Activated CD4-positive, alpha-beta T cell treated with anti-CD3 and anti-CD28 coated beads, Interleukin-2, amount 50 U/mL, for 1 hour (primary cell): ENCODE measurements at regions not wholly inside any gene's neighbourhood (a gene's known extent, or its start where the extent isn't known, plus 50 kb on each side); places are given as distances from the start of the nearest gene placed in this dataset.
"Not testable (repeated sequence)": the region's sequence is repeated elsewhere in the genome, so short reads cannot be mapped to it uniquely, and the experiment has no call there.

Experiments
- DNase-seq: peaks from one replicate; pipeline ENCODE4 v3.0.0-alpha.2; 2020

GRCh38 chr1:189275796-189276195 lies 1201.9 kb downstream of the BRINP3 start:
- DNase-seq: no peak

GRCh38 chr1:189289346-189289745 lies 1188.3 kb downstream of the BRINP3 start:
- DNase-seq: no peak

- DNase-seq: no peak
These were observed 1176.4 kb downstream of the BRINP3 start for GRCh38 chr1:189301235-189301634.

- DNase-seq: no peak
These were observed 1172.4 kb downstream of the BRINP3 start for GRCh38 chr1:189305279-189305678.

GRCh38 chr1:189311915-189312314 lies 1165.7 kb downstream of the BRINP3 start:
- DNase-seq: no peak

- DNase-seq: no peak
These were observed 1165.2 kb downstream of the BRINP3 start for GRCh38 chr1:189312499-189312898.

GRCh38 chr1:189313488-189313887 lies 1164.2 kb downstream of the BRINP3 start:
- no peak for DNase-seq

- no peak for DNase-seq
These were observed 1162.4 kb downstream of the BRINP3 start for GRCh38 chr1:189315035-189315901.

GRCh38 chr1:189323091-189323490 lies 1154.6 kb downstream of the BRINP3 start:
- no peak for DNase-seq

GRCh38 chr1:189331071-189331470 lies 1146.6 kb downstream of the BRINP3 start:
- not testable (repeated sequence) for DNase-seq

- DNase-seq: no peak
These were observed 1141.3 kb downstream of the BRINP3 start for GRCh38 chr1:189336115-189337100.

GRCh38 chr1:189349607-189350006 lies 1128.1 kb downstream of the BRINP3 start:
- DNase-seq: no peak

GRCh38 chr1:189350983-189351616 lies 1126.6 kb downstream of the BRINP3 start:
- DNase-seq: no peak

GRCh38 chr1:189351960-189352359 lies 1125.7 kb downstream of the BRINP3 start:
- DNase-seq: no peak

GRCh38 chr1:189356206-189356605 lies 1121.5 kb downstream of the BRINP3 start:
- no peak for DNase-seq

GRCh38 chr1:189357317-189357716 lies 1120.3 kb downstream of the BRINP3 start:
- no peak for DNase-seq

GRCh38 chr1:189369612-189370011 lies 1108.1 kb downstream of the BRINP3 start:
- DNase-seq: no peak

- no peak for DNase-seq
These were observed 1102.8 kb downstream of the BRINP3 start for GRCh38 chr1:189374816-189375215.

GRCh38 chr1:189405419-189405818 lies 1072.2 kb downstream of the BRINP3 start:
- no peak for DNase-seq

GRCh38 chr1:189409774-189410173 lies 1067.9 kb downstream of the BRINP3 start:
- DNase-seq: no peak

GRCh38 chr1:189424746-189425331 lies 1052.8 kb downstream of the BRINP3 start:
- DNase-seq: no peak

- no peak for DNase-seq
These were observed 1048.1 kb downstream of the BRINP3 start for GRCh38 chr1:189429610-189430009.

GRCh38 chr1:189431447-189431846 lies 1046.2 kb downstream of the BRINP3 start:
- no peak for DNase-seq
